AG04450 (cell line): ENCODE measurements at regions not wholly inside any gene's neighbourhood (a gene's known extent, or its start where the extent isn't known, plus 50 kb on each side); places are given as distances from the start of the nearest gene placed in this dataset.

Source experiments
- CTCF ChIA-PET: fragments of 300-600, 350-600 bp; formaldehyde crosslinking; extraction: SDS; loops from one replicate; lab custom pipeline; 2022; ENCODE audit warnings: antibody characterized with exemption, inconsistent platforms; lab: Charles Lee
- POLR2A ChIA-PET: fragments of 350-600 bp; formaldehyde crosslinking; extraction: SDS; loops from one replicate; lab custom pipeline; 2021; ENCODE audit warnings: antibody characterized with exemption, inconsistent platforms; lab: Yijun Ruan, JAX
- DNase-seq: peaks from one replicate; pipeline ENCODE4 v3.0.0-alpha.2; 2011; ENCODE audit warnings: low read depth, low spot score
- H3K27ac ChIP-seq: one replicate; pipeline ENCODE4 v1.5.1; 2012; ENCODE audit warnings: low read depth, low read length, control low read depth
- H3K27me3 ChIP-seq: one replicate; pipeline ENCODE4 v1.6.0; 2012; ENCODE audit warnings: low read length; ENCODE audit not compliant: control insufficient read depth, insufficient read depth
- H3K4me3 ChIP-seq: 2 replicates; pipeline ENCODE4 v1.5.1; 2011; ENCODE audit warnings: mild to moderate bottlenecking, low read depth, low read length, control low read depth
- H3K9me3 ChIP-seq: 2 replicates; pipeline ENCODE4 v1.5.1; 2012; ENCODE audit warnings: low read length; ENCODE audit not compliant: control insufficient read depth, insufficient read depth
- TF ChIP-seq, protein P1 (sequence below): IDR thresholded peaks from 2 replicates; pipeline ENCODE4 v1.5.1; 2011; ENCODE audit warnings: low read depth, low read length, control low read depth, inconsistent platforms

DNA sequence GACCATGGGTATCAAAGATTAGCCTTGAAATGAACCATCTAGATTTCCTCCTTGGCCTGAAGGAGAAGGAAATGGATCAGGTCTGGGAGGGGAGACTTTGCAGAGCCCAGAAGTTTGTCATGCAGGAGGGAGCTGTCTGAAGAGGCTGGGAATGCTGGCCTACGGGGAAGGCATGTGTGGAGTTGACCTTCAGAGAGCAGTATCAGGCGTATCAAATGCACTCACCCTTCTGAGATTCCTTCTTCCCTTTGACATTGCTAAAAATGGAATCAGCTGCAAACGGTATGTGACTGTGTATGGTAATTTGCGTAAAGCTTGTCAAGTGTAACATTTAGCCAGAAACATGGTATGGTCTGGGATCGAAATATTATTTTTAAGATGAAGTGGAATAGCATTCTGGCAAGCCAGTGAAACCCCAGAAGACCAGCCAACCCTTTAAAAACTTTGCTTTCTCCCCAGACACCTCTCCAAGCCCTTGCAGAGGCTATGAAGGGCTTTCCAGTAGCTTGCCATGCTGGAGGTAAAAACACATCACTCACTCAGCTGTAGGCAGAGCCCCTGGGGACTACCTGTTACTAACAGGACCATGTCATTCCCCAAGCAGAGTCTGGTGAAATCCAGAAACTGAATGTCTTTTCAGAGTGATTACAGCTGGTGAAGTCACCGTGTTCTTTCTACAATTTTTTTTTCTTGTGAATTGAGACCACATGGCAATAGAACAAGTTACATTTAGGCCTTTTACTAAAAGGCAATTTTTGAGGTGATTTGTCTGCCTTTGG lies 174.7 kb upstream of the SLC24A5 start:
- CTCF ChIA-PET, result no interaction called here
- H3K4me3 ChIP-seq, result no peak overlapping the region
- POLR2A ChIA-PET, result no interaction called here
- no peak overlapping the region for H3K27ac ChIP-seq
- H3K27me3 ChIP-seq, result no peaks in the 10 kb centered on the region
- TF ChIP-seq, protein P1, sequence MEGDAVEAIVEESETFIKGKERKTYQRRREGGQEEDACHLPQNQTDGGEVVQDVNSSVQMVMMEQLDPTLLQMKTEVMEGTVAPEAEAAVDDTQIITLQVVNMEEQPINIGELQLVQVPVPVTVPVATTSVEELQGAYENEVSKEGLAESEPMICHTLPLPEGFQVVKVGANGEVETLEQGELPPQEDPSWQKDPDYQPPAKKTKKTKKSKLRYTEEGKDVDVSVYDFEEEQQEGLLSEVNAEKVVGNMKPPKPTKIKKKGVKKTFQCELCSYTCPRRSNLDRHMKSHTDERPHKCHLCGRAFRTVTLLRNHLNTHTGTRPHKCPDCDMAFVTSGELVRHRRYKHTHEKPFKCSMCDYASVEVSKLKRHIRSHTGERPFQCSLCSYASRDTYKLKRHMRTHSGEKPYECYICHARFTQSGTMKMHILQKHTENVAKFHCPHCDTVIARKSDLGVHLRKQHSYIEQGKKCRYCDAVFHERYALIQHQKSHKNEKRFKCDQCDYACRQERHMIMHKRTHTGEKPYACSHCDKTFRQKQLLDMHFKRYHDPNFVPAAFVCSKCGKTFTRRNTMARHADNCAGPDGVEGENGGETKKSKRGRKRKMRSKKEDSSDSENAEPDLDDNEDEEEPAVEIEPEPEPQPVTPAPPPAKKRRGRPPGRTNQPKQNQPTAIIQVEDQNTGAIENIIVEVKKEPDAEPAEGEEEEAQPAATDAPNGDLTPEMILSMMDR, result no peak
- no peak for DNase-seq
- no peaks in the 10 kb centered on the region for H3K9me3 ChIP-seq

DNA sequence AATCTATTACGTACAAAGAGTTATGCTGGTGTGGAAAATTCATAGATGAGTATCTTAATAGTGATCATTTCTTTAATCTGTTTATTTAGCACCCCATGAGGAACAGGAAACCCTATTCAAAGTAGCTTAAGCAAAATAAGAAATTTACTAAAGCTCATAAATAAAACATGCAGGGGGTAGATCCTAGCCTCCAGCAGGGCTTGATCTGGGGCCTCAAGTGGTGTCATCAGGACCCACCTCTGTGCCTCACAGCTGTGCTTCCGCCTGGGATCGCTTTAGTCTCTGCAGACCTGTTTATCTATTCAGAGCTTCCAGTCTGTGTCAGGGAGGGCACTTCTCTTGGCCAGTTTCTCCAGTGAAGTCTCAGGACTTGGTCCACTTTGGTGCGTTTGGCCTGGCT lies 171.0 kb upstream of the SLC24A5 start:
- no peak for DNase-seq
- ChIA-PET POLR2A (no interaction called here), CTCF (interaction anchor here (1.2 kb wide), 1 partner anchor 754 kb away, joined by 5 read pairs; no protein-coding TSS in a partner anchor)
- TF ChIP-seq, protein P1, result no peak
- Histone ChIP-seq H3K27ac (no peak overlapping the region), H3K9me3 (no peaks in the 10 kb centered on the region), H3K27me3 (no peaks in the 10 kb centered on the region), H3K4me3 (no peak overlapping the region)

DNA sequence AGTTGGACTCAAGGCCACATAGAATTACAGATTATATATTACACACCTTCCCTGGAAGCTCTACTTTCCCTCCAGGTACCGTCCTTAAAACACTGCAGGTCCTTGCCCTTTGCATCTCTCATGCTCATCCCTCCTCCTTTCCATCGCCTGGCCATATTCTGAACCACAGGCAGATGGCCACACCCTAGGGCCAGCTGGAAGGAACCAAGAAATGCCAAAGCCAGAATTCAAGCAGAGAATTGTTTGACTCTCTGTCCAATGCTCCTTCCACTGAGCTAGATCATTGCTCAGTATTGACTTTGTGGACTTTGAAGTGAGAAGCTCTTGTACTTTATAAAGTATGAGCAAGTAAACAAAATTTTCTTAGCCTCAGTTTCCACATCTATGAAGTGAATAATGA lies 170.3 kb upstream of the SLC24A5 start:
- TF ChIP-seq, protein P1, result no peak
- Histone ChIP-seq H3K9me3 (no peaks in the 10 kb centered on the region), H3K27ac (no peak overlapping the region), H3K27me3 (no peaks in the 10 kb centered on the region), H3K4me3 (no peak overlapping the region)
- CTCF ChIA-PET, result no interaction called here
- no peak for DNase-seq
- POLR2A ChIA-PET, result no interaction called here

DNA sequence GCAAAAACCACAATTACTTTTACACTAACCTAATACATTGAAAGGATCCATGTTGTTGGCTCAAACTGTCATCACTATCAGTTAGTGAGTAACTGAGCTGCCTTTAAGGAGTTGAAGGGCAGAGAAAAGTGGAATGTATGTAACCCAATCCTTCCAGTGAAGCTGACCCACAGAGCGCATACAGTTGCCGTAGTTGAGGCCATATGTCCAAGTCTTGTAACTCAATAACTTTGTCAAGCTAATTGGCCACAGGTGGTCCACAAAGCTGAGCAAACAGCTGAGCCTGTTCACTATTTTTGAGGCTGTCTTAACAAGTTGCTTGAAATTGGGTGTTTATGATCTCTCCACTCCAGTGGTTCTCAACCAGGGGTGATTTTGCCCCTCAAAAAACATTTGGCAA lies 169.0 kb upstream of the SLC24A5 start:
- TF ChIP-seq, protein P1, result no peak
- DNase-seq, result no peak
- ChIA-PET POLR2A (no interaction called here), CTCF (no interaction called here)
- Histone ChIP-seq H3K9me3 (no peaks in the 10 kb centered on the region), H3K4me3 (no peak overlapping the region), H3K27me3 (no peaks in the 10 kb centered on the region), H3K27ac (no peak overlapping the region)

DNA sequence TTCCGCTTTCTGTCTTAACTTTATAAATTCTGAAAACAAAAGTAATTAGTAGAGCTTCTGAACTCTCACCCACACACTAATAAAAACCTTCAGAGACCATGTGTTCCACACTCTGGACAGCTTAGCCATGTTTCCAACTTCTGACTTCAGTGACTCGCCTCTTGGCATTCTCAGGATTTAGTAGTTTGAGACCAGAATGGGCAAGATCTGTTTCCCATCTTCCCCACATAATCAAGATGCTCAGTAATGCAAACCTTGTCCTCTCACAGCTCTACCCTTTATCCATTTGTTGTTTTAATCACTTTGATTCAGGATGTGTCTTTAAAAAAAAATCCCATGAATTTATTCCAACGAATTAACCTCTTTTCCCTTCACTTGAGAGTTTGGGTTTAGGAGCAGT lies 166.6 kb upstream of the SLC24A5 start:
- POLR2A ChIA-PET, result no interaction called here
- no peaks in the 10 kb centered on the region for H3K27me3 ChIP-seq
- H3K9me3 ChIP-seq, result no peaks in the 10 kb centered on the region
- H3K4me3 ChIP-seq, result no peak overlapping the region
- CTCF ChIA-PET, result interaction anchor here (0.7 kb wide), 1 partner anchor 332 kb away, joined by 3 read pairs; no protein-coding TSS in a partner anchor
- no peak overlapping the region for H3K27ac ChIP-seq
- TF ChIP-seq, protein P1, result no peak
- no peak for DNase-seq
